KBM-7 (cell line): ENCODE measurements at regions not wholly inside any gene's neighbourhood (a gene's known extent, or its start where the extent isn't known, plus 50 kb on each side); places are given as distances from the start of the nearest gene placed in this dataset.

Source experiments
- DNase-seq: peaks from one replicate; pipeline ENCODE4 v3.0.0-alpha.2; 2015
- in situ Hi-C: fragments of 300-500 bp; cut with MboI; formaldehyde crosslinking; loops from 2 replicates; pipeline ENCODE4 v1.14.3; 2020; ENCODE audit warnings: low sequenced_read_pairs, low pct_unique_long_range_greater_than_20kb, mixed read lengths

- in situ Hi-C loops, result no loop called here
- no peak for DNase-seq
Observed at GRCh38 chr2:180450841-180451240, 443.7 kb upstream of the CWC22 start.

- in situ Hi-C loops, result no loop called here
- no peak for DNase-seq
Observed at GRCh38 chr2:180449171-180449915, 442.2 kb upstream of the CWC22 start.

- DNase-seq, result no peak
- in situ Hi-C loops, result no loop called here
Observed at GRCh38 chr2:180446492-180446891, 439.4 kb upstream of the CWC22 start.

- DNase-seq, result no peak
Observed at GRCh38 chr2:180443888-180444287, 436.8 kb upstream of the CWC22 start.

GRCh38 chr2:180442860-180443644, 436.0 kb upstream of the CWC22 start:
- in situ Hi-C loops, result no loop called here
- no peak for DNase-seq

More at GRCh38 chr2:180443888-180444287, 436.8 kb upstream of the CWC22 start:
- in situ Hi-C loops, result no loop called here

- no peak for DNase-seq
- in situ Hi-C loops, result no loop called here
Observed at GRCh38 chr2:180419212-180419611, 412.1 kb upstream of the CWC22 start.

- in situ Hi-C loops, result no loop called here
- DNase-seq, result no peak
Observed at GRCh38 chr2:180416627-180417026, 409.5 kb upstream of the CWC22 start.

GRCh38 chr2:180413336-180413735, 406.2 kb upstream of the CWC22 start:
- in situ Hi-C loops, result no loop called here
- no peak for DNase-seq

GRCh38 chr2:180412219-180412618, 405.1 kb upstream of the CWC22 start:
- no peak for DNase-seq
- in situ Hi-C loops, result no loop called here

- in situ Hi-C loops, result no loop called here
- DNase-seq, result no peak
Observed at GRCh38 chr2:180411661-180412060, 404.6 kb upstream of the CWC22 start.

- DNase-seq, result no peak
- in situ Hi-C loops, result no loop called here
Observed at GRCh38 chr2:180406687-180407086, 399.6 kb upstream of the CWC22 start.

- DNase-seq, result no peak
- in situ Hi-C loops, result no loop called here
Observed at GRCh38 chr2:180405520-180405919, 398.4 kb upstream of the CWC22 start.

- DNase-seq, result no peak
- in situ Hi-C loops, result no loop called here
Observed at GRCh38 chr2:180394305-180394704, 387.2 kb upstream of the CWC22 start.

- in situ Hi-C loops, result no loop called here
- DNase-seq, result no peak
Observed at GRCh38 chr2:180385601-180386201, 378.6 kb upstream of the CWC22 start.

GRCh38 chr2:180376066-180376465, 369.0 kb upstream of the CWC22 start:
- no peak for DNase-seq
- in situ Hi-C loops, result no loop called here

- in situ Hi-C loops, result no loop called here
- DNase-seq, result no peak
Observed at GRCh38 chr2:180374502-180375281, 367.6 kb upstream of the CWC22 start.

GRCh38 chr2:180370511-180371205, 363.6 kb upstream of the CWC22 start:
- in situ Hi-C loops, result no loop called here
- no peak for DNase-seq

GRCh38 chr2:180368881-180369280, 361.8 kb upstream of the CWC22 start:
- in situ Hi-C loops, result no loop called here
- no peak for DNase-seq

- in situ Hi-C loops, result no loop called here
- no peak for DNase-seq
Observed at GRCh38 chr2:180367815-180368214, 360.7 kb upstream of the CWC22 start.
